K562 (cell line): ENCODE measurements at regions not wholly inside any gene's neighbourhood (a gene's known extent, or its start where the extent isn't known, plus 50 kb on each side); places are given as distances from the start of the nearest gene placed in this dataset.

ENCODE experiments used
- ATAC-seq: fragments of 200-7000 bp; cut with Tn5 transposase; 3 replicates; pipeline ENCODE4 v1.9.1; 2020; ENCODE audit warnings: moderate library complexity
- BruUV-seq: library from RNA; stranded (reverse); fragments of 400-500 nt; replicated peaks from 2 replicates; lab custom pipeline; 2021; lab: Mats Ljungman, UMichigan
- CTCF ChIA-PET: fragments of 300-600 bp; formaldehyde crosslinking; extraction: SDS; loops from one replicate; lab custom pipeline; 2021; ENCODE audit warnings: low intra/inter-chr PET ratio; lab: Yijun Ruan, JAX
- POLR2A ChIA-PET: fragments of 300-600, 350-650 bp; sonication (Branson Sonifier 250); formaldehyde crosslinking; extraction: SDS; loops from one replicate; lab custom pipeline; 2021; ENCODE audit warnings: antibody characterized with exemption, inconsistent platforms; lab: Yijun Ruan, JAX
- DNase-seq, 4 experiments: peaks; one replicate each; pipeline versions ENCODE4 v3.0.0 to v3.0.0-alpha.2; 2011 to 2018; ENCODE audit warnings: low spot score in 3 of 4, mixed read lengths in 3 of 4; ENCODE audit errors: extremely low read depth in 1 of 4
- FAIRE-seq: peaks from 2 replicates; lab custom pipeline; 2011; peaks lifted over from hg19 to GRCh38; lab: Jason Lieb, UNC
- H2AFZ ChIP-seq: 2 replicates; pipeline ENCODE4 v1.6.0; 2011; ENCODE audit warnings: low read depth, low read length, control low read depth, inconsistent platforms
- H3K27ac ChIP-seq: fragments of 200-600 bp; 3 replicates; pipeline ENCODE4 v1.8.0; 2011; ENCODE audit warnings: low read depth, mild to moderate bottlenecking, control low read depth, inconsistent platforms, low read length, moderate library complexity, mixed read lengths; ENCODE audit errors: extremely low read depth
- H3K27me3 ChIP-seq, 2 experiments: fragments of 300-600 bp in 1 of 2; 2 replicates in 1 of 2; 3 replicates in 1 of 2; pipeline versions ENCODE4 v1.6.0 to v1.8.0; 2011; ENCODE audit warnings: inconsistent platforms in 2 of 2, low read length in 2 of 2, mild to moderate bottlenecking in 1 of 2, mixed read lengths in 1 of 2, moderate library complexity in 1 of 2; ENCODE audit not compliant: control insufficient read depth in 2 of 2, insufficient read depth in 2 of 2
- H3K36me3 ChIP-seq: fragments of 300-600 bp; 3 replicates; pipeline ENCODE4 v1.8.0; 2011; ENCODE audit warnings: mild to moderate bottlenecking, low read length, inconsistent platforms; ENCODE audit not compliant: control insufficient read depth, insufficient read depth
- H3K4me1 ChIP-seq, 2 experiments: fragments of 200-600 bp in 1 of 2; replicated peaks in 1 of 2; 2 replicates in 1 of 2; 3 replicates in 1 of 2; pipeline versions ENCODE4 v1.5.1 to v1.8.0; 2011; ENCODE audit warnings: inconsistent platforms in 2 of 2, low read length in 2 of 2, mild to moderate bottlenecking in 1 of 2, mixed read lengths in 1 of 2, moderate library complexity in 1 of 2; ENCODE audit not compliant: control insufficient read depth in 2 of 2, insufficient read depth in 2 of 2
- H3K4me2 ChIP-seq: 2 replicates; pipeline ENCODE4 v1.6.1; 2011; ENCODE audit warnings: low read length, control low read depth, inconsistent platforms, mixed read lengths; ENCODE audit not compliant: insufficient read depth
- H3K4me3 ChIP-seq: fragments of 200-600 bp; sonication (generic), shearing (Covaris generic); 2 replicates; pipeline ENCODE4 v1.5.1; 2016; ENCODE audit warnings: control low read depth, inconsistent platforms
- H3K79me2 ChIP-seq: fragments of 200-600 bp; 3 replicates; pipeline ENCODE4 v1.8.0; 2011; ENCODE audit warnings: low read length, inconsistent platforms; ENCODE audit not compliant: control insufficient read depth, insufficient read depth
- H3K9ac ChIP-seq, 2 experiments: 2 replicates each; pipeline versions ENCODE4 v1.6.0 to v1.6.1; 2011; ENCODE audit warnings: low read depth in 2 of 2, low read length in 2 of 2, control low read depth in 1 of 2, inconsistent platforms in 1 of 2, mild to moderate bottlenecking in 1 of 2, mixed read lengths in 1 of 2; ENCODE audit not compliant: insufficient read depth in 1 of 2
- H3K9me1 ChIP-seq: one replicate; pipeline ENCODE4 v1.6.0; 2011; ENCODE audit warnings: inconsistent platforms, mild to moderate bottlenecking, low read length, moderate library complexity; ENCODE audit not compliant: control insufficient read depth, insufficient read depth
- H3K9me3 ChIP-seq: replicated peaks from 2 replicates; pipeline ENCODE4 v1.5.1; 2011; ENCODE audit warnings: low read depth, low read length, inconsistent platforms; ENCODE audit not compliant: control insufficient read depth, insufficient read depth
- H4K20me1 ChIP-seq: replicated peaks from 2 replicates; pipeline ENCODE4 v1.6.1; 2011; ENCODE audit warnings: low read length, inconsistent platforms, mixed read lengths; ENCODE audit not compliant: control insufficient read depth, insufficient read depth
- CBFA2T3 ChIP-seq: fragments of 450-650 bp; IDR thresholded peaks from 2 replicates; pipeline ENCODE4 v1.6.1; 2017
- CC2D1A ChIP-seq: fragments of 450-650 bp; IDR thresholded peaks from 2 replicates; pipeline ENCODE4 v1.6.1; 2017; ENCODE audit warnings: mild to moderate bottlenecking
- CHD2 ChIP-seq: IDR thresholded peaks from 2 replicates; pipeline ENCODE4 v1.6.1; 2011; ENCODE audit warnings: low read depth, low read length
- POLR3A ChIP-seq: IDR thresholded peaks from 2 replicates; pipeline ENCODE4 v1.6.1; 2011; ENCODE audit warnings: borderline replicate concordance, mild to moderate bottlenecking, moderate library complexity; ENCODE audit not compliant: insufficient read length, insufficient read depth; ENCODE audit errors: extremely low read depth
- TAF15 ChIP-seq: fragments of 200-400 bp; formaldehyde crosslinking; IDR thresholded peaks from 2 replicates; pipeline ENCODE4 v1.6.1; 2017; ENCODE audit warnings: mild to moderate bottlenecking, low read depth, low read length, moderate library complexity
- ZNF140 ChIP-seq: fragments of 250-450 bp; sonication (Bioruptor Pico); IDR thresholded peaks from 2 replicates; pipeline ENCODE4 v1.8.0; 2021; ENCODE audit warnings: moderate library complexity, mild to moderate bottlenecking, inconsistent platforms
- WGBS: fragments of 100-300 bp; shearing (Covaris generic); methylation state at CpG from one replicate; pipeline ENCODE4 v1.1.6; 2016; ENCODE audit warnings: low coverage, mixed read lengths; ENCODE audit not compliant: insufficient coverage; ENCODE audit errors: missing lambda C conversion rate; 5-methylcytosine and 5-hydroxymethylcytosine counted together
- in situ Hi-C: fragments of 300-500 bp; cut with MboI; formaldehyde crosslinking; loops from 4 replicates; pipeline ENCODE4 v1.15.0; 2018; ENCODE audit warnings: inconsistent platforms, mixed read lengths
- intact Hi-C: fragments of 100-400 bp; cut with micrococcal nuclease; formaldehyde crosslinking; loops from 2 replicates; pipeline ENCODE4 v1.14.2; 2022
- TF ChIP-seq, protein P1 (sequence below): sonication (generic); formaldehyde crosslinking; IDR thresholded peaks from 2 replicates; pipeline ENCODE4 v1.9.0; 2022; ENCODE audit warnings: mild to moderate bottlenecking, missing genetic modification reagents
- TF ChIP-seq, protein P2 (sequence below): IDR thresholded peaks from 3 replicates; pipeline ENCODE4 v1.6.1; 2011; ENCODE audit warnings: borderline replicate concordance, mild to moderate bottlenecking, moderate library complexity; ENCODE audit not compliant: insufficient read length; ENCODE audit errors: extremely low read depth
- TF ChIP-seq, protein P3 (sequence below): fragments of 200-800 bp; sonication (Bioruptor generic); IDR thresholded peaks from 2 replicates; pipeline ENCODE4 v1.6.1; 2017; ENCODE audit warnings: missing genetic modification characterization, missing compliant biosample characterization

DNA sequence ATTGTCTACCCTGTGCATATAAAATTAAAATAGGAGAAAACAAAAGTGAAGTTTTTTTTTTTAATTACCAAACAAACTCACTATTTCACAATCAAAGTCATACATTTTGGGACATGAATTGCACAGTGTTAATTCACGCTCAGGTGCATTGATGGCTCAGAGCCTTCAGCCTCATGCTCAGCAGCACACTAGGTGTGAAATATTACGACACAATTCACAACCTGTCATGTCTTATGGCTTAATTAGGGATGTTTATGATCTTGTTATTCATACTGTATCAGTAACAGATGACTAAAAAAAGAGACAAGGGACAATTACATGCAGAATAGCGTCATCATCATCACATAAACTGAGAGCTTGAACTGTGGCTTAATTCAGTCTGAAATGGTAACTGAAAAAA, 2005.5 kb upstream of the PCDH20 start:
- H3K4me2 ChIP-seq: no peak overlapping the region
- BruUV-seq: no TSS peak
- no peak overlapping the region for H3K9ac ChIP-seq
- H3K27ac ChIP-seq: no peak overlapping the region
- no peak overlapping the region for H2AFZ ChIP-seq
- no peaks in the 10 kb centered on the region for H4K20me1 ChIP-seq
- TF ChIP-seq TAF15: no peak
- no peak for TF ChIP-seq POLR3A
- no peak for TF ChIP-seq CC2D1A
- TF ChIP-seq ZNF140: no peak
- TF ChIP-seq, protein P1, sequence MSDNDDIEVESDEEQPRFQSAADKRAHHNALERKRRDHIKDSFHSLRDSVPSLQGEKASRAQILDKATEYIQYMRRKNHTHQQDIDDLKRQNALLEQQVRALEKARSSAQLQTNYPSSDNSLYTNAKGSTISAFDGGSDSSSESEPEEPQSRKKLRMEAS: no peak
- TF ChIP-seq, protein P2, sequence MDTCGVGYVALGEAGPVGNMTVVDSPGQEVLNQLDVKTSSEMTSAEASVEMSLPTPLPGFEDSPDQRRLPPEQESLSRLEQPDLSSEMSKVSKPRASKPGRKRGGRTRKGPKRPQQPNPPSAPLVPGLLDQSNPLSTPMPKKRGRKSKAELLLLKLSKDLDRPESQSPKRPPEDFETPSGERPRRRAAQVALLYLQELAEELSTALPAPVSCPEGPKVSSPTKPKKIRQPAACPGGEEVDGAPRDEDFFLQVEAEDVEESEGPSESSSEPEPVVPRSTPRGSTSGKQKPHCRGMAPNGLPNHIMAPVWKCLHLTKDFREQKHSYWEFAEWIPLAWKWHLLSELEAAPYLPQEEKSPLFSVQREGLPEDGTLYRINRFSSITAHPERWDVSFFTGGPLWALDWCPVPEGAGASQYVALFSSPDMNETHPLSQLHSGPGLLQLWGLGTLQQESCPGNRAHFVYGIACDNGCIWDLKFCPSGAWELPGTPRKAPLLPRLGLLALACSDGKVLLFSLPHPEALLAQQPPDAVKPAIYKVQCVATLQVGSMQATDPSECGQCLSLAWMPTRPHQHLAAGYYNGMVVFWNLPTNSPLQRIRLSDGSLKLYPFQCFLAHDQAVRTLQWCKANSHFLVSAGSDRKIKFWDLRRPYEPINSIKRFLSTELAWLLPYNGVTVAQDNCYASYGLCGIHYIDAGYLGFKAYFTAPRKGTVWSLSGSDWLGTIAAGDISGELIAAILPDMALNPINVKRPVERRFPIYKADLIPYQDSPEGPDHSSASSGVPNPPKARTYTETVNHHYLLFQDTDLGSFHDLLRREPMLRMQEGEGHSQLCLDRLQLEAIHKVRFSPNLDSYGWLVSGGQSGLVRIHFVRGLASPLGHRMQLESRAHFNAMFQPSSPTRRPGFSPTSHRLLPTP: no peak
- no peak for TF ChIP-seq CBFA2T3
- TF ChIP-seq, protein P3, sequence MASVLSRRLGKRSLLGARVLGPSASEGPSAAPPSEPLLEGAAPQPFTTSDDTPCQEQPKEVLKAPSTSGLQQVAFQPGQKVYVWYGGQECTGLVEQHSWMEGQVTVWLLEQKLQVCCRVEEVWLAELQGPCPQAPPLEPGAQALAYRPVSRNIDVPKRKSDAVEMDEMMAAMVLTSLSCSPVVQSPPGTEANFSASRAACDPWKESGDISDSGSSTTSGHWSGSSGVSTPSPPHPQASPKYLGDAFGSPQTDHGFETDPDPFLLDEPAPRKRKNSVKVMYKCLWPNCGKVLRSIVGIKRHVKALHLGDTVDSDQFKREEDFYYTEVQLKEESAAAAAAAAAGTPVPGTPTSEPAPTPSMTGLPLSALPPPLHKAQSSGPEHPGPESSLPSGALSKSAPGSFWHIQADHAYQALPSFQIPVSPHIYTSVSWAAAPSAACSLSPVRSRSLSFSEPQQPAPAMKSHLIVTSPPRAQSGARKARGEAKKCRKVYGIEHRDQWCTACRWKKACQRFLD (CRISPR knock-in tag): no peak
- TF ChIP-seq CHD2: no peak
- ATAC-seq (no peak), FAIRE-seq (no peak), DNase-seq (no peak)
- intact Hi-C loops (no loop called here), in situ Hi-C loops (no loop called here)
- H3K9me1 ChIP-seq: no peaks in the 10 kb centered on the region
- 0% methylated on average over 1 of the region's 3 CpGs for WGBS
- H3K4me1 ChIP-seq: no peaks in the 10 kb centered on the region
- ChIA-PET POLR2A (no interaction called here), CTCF (no interaction called here)
- H3K79me2 ChIP-seq: no peaks in the 10 kb centered on the region
- H3K9me3 ChIP-seq: no peaks in the 10 kb centered on the region
- H3K4me3 ChIP-seq: no peak overlapping the region
- no peaks in the 10 kb centered on the region for H3K27me3 ChIP-seq
- H3K36me3 ChIP-seq: no peaks in the 10 kb centered on the region
